Ovary (tissue), 7 donors: ENCODE measurements at regions not wholly inside any gene's neighbourhood (a gene's known extent, or its start where the extent isn't known, plus 50 kb on each side); places are given as distances from the start of the nearest gene placed in this dataset.

Experiments used
- DNase-seq, 5 donors: peaks; one replicate each; pipeline ENCODE4 v3.0.0-alpha.2; 2019 to 2020
- H3K27ac ChIP-seq, 2 donors: fragments of 200-600 bp; one replicate each; pipeline versions ENCODE4 v1.5.1 to v1.8.0; 2019 to 2022
- H3K27me3 ChIP-seq: fragments of 200-600 bp; one replicate; pipeline ENCODE4 v1.8.0; 2022
- H3K36me3 ChIP-seq: fragments of 200-600 bp; sonication (generic); one replicate; pipeline ENCODE4 v1.5.1; 2019
- H3K4me1 ChIP-seq: one replicate; pipeline ENCODE4 v1.8.1; 2013; ENCODE audit warnings: mild to moderate bottlenecking, moderate library complexity; ENCODE audit not compliant: insufficient read depth
- H3K4me3 ChIP-seq: fragments of 200-600 bp; sonication (generic); one replicate; pipeline ENCODE4 v1.5.1; 2017
- H3K9me3 ChIP-seq, 2 donors: fragments of 200-600 bp in 1 of 2; sonication (generic) in 1 of 2; one replicate each; pipeline versions ENCODE4 v1.5.1 to v1.8.1; 2013 to 2019; ENCODE audit warnings: mild to moderate bottlenecking in 1 of 2, moderate library complexity in 1 of 2
- EP300 ChIP-seq: sonication (generic); formaldehyde crosslinking; IDR thresholded peaks from one replicate; pipeline ENCODE4 v1.6.1; 2017; ENCODE audit warnings: antibody characterized with exemption
- POLR2A ChIP-seq: fragments of 450-650 bp; IDR thresholded peaks from one replicate; pipeline ENCODE4 v1.6.1; 2017; ENCODE audit warnings: antibody characterized with exemption, mild to moderate bottlenecking, moderate library complexity
- WGBS, 3 donors: extraction: QIAGEN DNeasy Blood & Tissue Kit in 1 of 3; methylation state at CpG; one replicate each; pipeline versions ENCODE4 v1.1.5 to v1.1.7; 2013 to 2017; 5-methylcytosine and 5-hydroxymethylcytosine counted together
- intact Hi-C, 4 donors: fragments of 100-400 bp; cut with DNase I; formaldehyde crosslinking; loops; one replicate each; pipeline versions ENCODE4 v1.11.0 to v1.15.1; 2022 to 2023
- TF ChIP-seq, protein P1 (sequence below), 3 donors: fragments of 450-650 bp in 2 of 3; fragments of 200-600 bp in 1 of 3; IDR thresholded peaks; one replicate each; pipeline versions ENCODE4 v1.5.1 to v1.8.0; 2016 to 2022; ENCODE audit warnings: antibody characterized with exemption in 3 of 3, mild to moderate bottlenecking in 1 of 3
- donor health status: DM: no; HTN: no; CAD: no; lungs with moderate emphysema.
- donor health status: DM: no; HTN: no; CAD: no.
- donor health status: Bipolar disorder and iron deficiency.
- donor health status: DM: no; HTN: no; CAD: no.
- donor health status: DM: yes; HTN: yes; CAD: no.

- Histone ChIP-seq H3K36me3 (no peaks in the 10 kb centered on the region), H3K4me3 (no peak overlapping the region), H3K27ac (no peak overlapping the region), H3K27me3 (no peaks in the 10 kb centered on the region), H3K9me3 (no peaks in the 10 kb centered on the region), H3K4me1 (no peaks in the 10 kb centered on the region)
- TF ChIP-seq EP300 = no peak
- no peak for TF ChIP-seq POLR2A
- TF ChIP-seq, protein P1, sequence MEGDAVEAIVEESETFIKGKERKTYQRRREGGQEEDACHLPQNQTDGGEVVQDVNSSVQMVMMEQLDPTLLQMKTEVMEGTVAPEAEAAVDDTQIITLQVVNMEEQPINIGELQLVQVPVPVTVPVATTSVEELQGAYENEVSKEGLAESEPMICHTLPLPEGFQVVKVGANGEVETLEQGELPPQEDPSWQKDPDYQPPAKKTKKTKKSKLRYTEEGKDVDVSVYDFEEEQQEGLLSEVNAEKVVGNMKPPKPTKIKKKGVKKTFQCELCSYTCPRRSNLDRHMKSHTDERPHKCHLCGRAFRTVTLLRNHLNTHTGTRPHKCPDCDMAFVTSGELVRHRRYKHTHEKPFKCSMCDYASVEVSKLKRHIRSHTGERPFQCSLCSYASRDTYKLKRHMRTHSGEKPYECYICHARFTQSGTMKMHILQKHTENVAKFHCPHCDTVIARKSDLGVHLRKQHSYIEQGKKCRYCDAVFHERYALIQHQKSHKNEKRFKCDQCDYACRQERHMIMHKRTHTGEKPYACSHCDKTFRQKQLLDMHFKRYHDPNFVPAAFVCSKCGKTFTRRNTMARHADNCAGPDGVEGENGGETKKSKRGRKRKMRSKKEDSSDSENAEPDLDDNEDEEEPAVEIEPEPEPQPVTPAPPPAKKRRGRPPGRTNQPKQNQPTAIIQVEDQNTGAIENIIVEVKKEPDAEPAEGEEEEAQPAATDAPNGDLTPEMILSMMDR (IDR thresholded peaks at IDR 0.05) = no peak
- intact Hi-C loops = no loop called here
- DNase-seq = no peak
- WGBS, 3 donors = 81 to 89% (median 82%) methylated on average over 9 of the region's 9 CpGs
These were observed 857.7 kb downstream of the GALR1 start for GRCh38 chr18:78107363-78107762.

GRCh38 chr18:78108554-78108953, 858.9 kb downstream of the GALR1 start:
- Histone ChIP-seq H3K9me3 (no peaks in the 10 kb centered on the region), H3K36me3 (no peaks in the 10 kb centered on the region), H3K27me3 (no peaks in the 10 kb centered on the region), H3K4me3 (no peak overlapping the region), H3K4me1 (no peaks in the 10 kb centered on the region), H3K27ac (no peak overlapping the region)
- intact Hi-C loops = no loop called here
- DNase-seq = no peak
- TF ChIP-seq EP300 (no peak), POLR2A (no peak)
- TF ChIP-seq, protein P1 (IDR thresholded peaks at IDR 0.05) = no peak
- whole genome bisulfite sequencing, 3 donors = 65 to 70% (median 66%) methylated on average over 5 of the region's 5 CpGs

DNA sequence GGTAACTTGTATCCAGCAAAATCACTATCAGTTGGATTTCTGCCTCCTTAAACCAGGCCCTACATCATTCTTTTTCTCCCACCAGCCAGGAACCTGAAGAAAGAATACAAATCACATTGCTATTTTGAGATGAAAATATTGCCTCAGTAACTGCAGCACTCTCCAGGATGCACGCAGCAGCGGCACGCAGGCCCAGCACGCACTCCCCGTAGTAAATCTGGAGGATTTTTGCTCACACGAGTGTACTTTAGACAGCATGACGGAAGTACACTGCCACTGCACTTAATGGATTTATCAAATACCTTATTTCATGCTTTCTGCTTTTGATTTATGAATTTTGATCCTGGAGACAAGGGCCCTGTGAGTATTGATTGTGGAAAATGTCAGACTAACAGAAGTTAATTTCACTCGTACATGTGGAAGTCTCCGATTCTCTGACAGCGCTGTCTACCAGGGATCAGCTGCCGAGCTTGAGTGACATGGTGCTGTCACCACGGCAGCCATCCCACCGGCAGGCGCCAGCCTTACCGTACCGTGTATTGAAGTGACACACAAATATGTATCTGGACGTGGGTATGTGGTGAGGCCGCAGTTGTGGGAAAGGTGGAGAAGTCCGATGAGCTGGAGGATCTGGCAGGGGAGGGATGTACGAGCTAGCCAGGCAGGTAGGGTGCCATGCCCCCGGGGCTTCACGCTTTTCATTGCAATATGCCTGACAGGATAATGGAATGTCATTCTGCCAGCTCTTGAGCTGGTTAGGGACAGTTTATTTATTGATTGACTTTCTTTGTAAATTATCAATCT, 863.7 kb downstream of the GALR1 start:
- Histone ChIP-seq H3K27me3 (no peaks in the 10 kb centered on the region), H3K4me1 (no peaks in the 10 kb centered on the region), H3K27ac (no peak overlapping the region), H3K36me3 (no peaks in the 10 kb centered on the region), H3K4me3 (no peak overlapping the region), H3K9me3 (no peaks in the 10 kb centered on the region)
- 91 to 94% (median 91%) methylated on average over 22 of the region's 22 CpGs for WGBS, 3 donors
- no peak for DNase-seq
- intact Hi-C loops = no loop called here
- TF ChIP-seq POLR2A = no peak
- TF ChIP-seq, protein P1 (IDR thresholded peaks at IDR 0.05) = no peak
- TF ChIP-seq EP300 = no peak

- Histone ChIP-seq H3K36me3 (no peaks in the 10 kb centered on the region), H3K27ac (no peak overlapping the region), H3K4me1 (no peaks in the 10 kb centered on the region), H3K4me3 (no peak overlapping the region), H3K27me3 (no peaks in the 10 kb centered on the region), H3K9me3 (no peaks in the 10 kb centered on the region)
- TF ChIP-seq EP300 = no peak
- TF ChIP-seq, protein P1 (IDR thresholded peaks at IDR 0.05) = no peak
- intact Hi-C loops = no loop called here
- WGBS, 3 donors = 87 to 90% (median 88%) methylated on average over 7 of the region's 7 CpGs
- DNase-seq = no peak
These were observed 864.2 kb downstream of the GALR1 start for GRCh38 chr18:78113940-78114251.
